ENCODE measurements at regions not wholly inside any gene's neighbourhood (a gene's known extent, or its start where the extent isn't known, plus 50 kb on each side); places are given as distances from the start of the nearest gene placed in this dataset.
"Not testable (repeated sequence)": the region's sequence is repeated elsewhere in the genome, so short reads cannot be mapped to it uniquely, and the experiment has no call there.

DNA sequence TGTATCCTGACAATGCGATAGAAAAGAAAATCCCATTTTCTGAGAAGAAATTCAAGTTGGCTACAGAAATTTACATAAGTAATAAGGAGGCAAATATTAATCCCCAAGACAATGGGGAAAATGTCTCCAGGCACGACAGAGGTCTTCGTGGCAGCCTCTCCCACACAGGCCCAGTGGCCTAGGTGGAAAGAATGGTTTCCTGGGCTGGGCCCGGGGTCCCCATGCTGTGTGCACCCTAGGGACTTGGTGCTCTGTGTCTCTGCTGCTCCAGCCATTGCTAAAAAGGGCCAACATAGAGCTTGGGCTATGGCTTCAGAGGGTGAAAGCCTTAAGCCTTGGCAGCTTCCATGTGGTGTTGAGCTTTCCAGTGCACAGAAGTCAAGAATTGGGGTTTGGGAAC lies 102.5 kb upstream of the LYPLAL1 start:
- no peak for DNase-seq

DNA sequence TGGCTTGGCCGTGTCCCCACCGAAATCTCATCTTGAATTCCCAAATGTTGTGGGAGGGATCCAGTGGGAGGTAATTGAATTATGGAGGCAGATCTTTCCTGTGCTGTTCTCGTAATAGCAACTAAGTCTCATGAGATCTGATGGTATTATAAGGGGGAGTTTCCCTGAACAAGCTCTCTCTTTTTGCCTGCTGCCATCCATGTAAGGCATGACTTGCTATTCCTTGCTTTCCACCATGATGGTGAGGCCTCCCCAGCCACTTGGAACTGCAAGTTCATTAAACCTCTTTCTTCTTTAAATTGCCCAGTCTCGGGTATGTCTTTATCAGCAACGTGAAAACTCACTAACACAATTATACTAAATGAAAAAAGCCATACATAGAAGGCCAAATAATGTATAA lies 101.3 kb upstream of the LYPLAL1 start:
- no peak for DNase-seq

GRCh38 chr1:219074084-219074728 lies 99.5 kb upstream of the LYPLAL1 start:
- no peak for DNase-seq

DNA sequence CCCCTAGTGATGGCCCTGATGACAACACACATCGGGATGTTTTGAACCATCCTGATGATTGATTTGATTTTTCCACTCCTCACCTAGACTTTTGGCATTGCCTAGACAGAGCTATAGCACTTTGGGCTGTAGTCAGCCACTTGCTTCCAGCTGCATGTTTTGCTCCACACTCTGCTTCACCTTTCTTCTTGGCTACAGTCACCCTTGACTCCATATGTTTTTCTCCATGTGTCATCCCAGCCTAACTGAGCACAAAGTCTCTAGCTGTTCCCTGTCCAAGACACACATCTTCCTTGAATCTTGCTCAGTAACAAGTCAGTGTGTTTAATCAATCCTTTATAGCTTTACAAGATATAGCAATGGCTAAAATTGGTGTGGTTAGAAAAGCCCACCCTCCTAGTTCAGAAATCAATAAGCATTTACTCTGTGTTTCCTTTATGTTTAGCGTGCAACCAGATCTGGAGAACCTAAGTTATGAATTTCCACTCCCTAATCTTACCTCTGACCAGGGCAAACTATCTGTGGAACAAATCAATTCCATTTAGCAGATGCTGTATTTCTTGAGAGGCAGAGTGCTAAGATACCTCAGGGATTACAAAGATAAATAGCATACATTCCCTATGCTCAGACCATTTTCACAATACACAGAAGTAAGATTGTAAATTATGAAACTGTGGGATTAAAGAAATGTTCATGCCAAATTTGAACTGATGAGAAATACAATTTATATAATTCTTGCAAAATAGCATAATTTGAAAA lies 98.4 kb upstream of the LYPLAL1 start:
- no peak for DNase-seq

- DNase-seq: no peak
Observed at GRCh38 chr1:219076326-219076937, 97.2 kb upstream of the LYPLAL1 start.

DNA sequence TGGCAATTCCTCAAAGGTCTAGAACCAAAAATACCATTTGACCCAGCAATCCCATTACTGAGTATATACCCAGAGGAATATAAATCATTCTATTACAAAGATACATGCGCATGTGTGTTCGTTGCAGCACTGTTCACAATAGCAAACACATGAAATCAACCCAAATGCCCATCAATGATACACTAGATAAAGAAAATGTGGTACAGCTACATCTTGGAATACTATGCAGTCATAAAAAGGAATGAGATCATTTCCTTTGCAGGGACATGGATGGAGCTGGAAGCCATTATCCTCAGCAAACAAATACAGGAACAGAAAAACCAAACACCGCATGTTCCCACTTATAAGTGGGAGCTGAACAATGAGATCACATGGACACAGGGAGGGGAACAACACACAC lies 95.9 kb upstream of the LYPLAL1 start:
- not testable (repeated sequence) for DNase-seq

GRCh38 chr1:219081943-219082925 lies 91.4 kb upstream of the LYPLAL1 start:
- no peak for DNase-seq

GRCh38 chr1:219083631-219084030 lies 90.0 kb upstream of the LYPLAL1 start:
- DNase-seq: no peak

GRCh38 chr1:219085082-219085481 lies 88.6 kb upstream of the LYPLAL1 start:
- no peak for DNase-seq

GRCh38 chr1:219085988-219086387 lies 87.7 kb upstream of the LYPLAL1 start:
- no peak for DNase-seq

- no peak for DNase-seq
Observed at GRCh38 chr1:219086956-219087469, 86.7 kb upstream of the LYPLAL1 start.

DNA sequence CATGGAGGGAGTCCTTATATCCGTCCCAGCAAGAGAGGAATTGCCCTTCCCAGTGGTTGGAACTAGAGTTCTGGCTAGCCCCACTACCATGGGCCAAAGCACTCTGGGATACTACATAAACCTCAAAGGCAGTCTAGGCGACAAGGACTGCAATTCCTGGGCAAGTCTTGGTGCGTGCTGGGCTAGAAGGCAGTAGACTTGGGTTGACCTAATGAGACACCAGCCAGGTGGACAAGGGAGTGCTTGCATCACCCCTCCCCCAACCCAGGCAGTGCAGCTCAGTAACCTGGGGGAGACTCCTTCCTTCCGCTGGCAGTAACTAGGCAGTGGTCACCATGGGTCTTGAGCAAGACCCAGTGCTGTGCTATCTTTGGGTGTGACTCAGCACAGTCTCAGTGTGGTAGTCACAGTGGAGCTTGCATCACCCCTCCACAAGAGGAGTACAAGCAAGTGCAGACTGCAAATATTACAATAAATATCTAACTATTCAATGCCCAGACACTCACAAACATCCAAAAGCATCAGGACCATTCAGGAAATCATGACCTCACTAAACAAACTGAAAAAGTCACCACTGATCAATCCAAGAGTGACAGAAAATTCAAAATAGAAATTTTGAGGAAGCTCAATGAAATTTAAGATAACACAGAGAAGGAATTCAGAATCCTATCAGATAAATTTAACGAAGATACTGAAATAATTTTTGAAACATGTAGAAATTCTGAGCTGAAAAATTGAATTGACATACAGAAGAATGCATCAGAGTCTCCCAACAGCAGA lies 84.7 kb upstream of the LYPLAL1 start:
- no peak for DNase-seq

GRCh38 chr1:219090607-219091006 lies 83.1 kb upstream of the LYPLAL1 start:
- no peak for DNase-seq

DNA sequence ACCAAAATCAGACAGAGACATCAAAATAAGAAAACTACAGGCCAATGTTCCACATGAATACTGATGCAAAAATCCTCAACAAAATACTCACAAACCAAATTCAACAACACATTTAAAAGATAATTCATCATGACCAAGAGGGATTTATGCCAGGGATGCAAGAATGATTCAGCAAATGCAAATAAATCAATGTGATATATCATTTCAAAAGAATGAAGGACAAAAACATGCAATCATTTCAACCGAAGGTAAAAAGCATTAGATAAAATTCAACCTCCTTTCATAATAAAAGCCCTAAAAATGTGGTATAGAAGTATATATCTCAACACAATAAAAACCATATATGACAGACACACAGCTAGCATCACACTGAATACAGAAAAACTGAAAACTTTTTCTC lies 81.5 kb upstream of the LYPLAL1 start:
- DNase-seq: no peak

GRCh38 chr1:219099307-219099706 lies 74.4 kb upstream of the LYPLAL1 start:
- no peak for DNase-seq

- no peak for DNase-seq
Observed at GRCh38 chr1:219100059-219100458, 73.6 kb upstream of the LYPLAL1 start.

DNA sequence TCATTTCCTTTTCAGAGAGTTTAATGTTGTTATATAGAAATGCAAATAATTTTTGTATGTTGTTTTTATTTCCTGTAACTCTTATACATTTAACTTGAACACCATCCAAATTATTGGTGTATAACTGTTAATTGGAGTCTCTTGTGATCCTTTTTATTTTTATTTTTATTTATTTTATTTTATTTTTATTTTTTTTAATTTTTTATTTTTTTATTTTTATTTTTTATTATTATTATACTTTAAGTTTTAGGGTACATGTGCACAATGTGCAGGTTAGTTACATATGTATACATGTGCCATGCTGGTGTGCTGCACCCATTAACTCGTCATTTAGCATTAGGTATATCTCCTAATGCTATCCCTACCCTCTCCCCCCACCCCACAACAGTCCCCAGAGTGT lies 71.2 kb upstream of the LYPLAL1 start:
- not testable (repeated sequence) for DNase-seq

DNA sequence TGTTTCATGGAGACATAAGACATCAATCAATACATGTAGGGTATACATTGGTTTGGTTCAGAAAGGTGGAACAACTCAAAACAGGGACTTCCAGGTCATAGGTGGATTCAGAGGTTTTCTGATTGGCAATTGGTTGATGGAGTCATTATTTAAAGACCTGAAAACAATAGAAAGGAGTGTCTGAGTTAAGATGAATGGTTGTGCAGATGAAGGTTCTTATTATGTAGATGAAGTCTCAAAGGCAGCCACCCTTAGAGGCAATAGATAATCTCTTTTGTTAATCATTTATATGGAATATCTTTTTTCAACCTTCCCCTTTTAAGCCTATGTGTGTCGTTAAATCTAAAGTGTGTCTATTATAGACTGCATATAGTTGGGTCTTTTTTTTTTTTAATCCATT lies 67.8 kb upstream of the LYPLAL1 start:
- DNase-seq: no peak

DNA sequence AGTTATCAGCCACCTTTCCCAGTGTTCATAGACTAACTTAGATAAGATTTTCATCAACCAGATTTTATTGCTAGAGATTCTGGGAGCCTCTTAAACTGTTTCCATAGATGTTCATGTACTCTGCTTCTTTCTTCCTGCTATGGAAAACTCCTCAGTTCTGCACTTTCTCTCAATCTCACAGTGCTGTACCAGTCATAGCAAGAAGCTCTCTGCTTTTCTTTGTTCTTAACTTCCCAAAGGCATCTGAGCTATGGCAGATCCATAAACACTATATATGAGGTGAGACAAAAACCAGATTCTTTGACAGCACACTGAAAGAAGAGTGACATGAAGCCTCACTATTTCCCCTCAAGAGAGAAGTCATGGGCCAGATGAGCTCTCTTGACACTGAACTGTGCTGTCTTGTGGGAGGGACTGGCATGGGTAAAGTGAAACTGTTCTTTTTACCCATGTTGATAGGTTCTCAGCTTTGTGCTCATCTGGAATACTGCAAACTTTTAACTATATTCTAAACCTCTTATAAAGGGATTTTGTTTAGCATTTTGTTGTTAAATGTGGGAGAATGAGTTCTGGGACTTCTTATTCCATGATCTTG lies 64.2 kb upstream of the LYPLAL1 start:
- no peak for DNase-seq

DNA sequence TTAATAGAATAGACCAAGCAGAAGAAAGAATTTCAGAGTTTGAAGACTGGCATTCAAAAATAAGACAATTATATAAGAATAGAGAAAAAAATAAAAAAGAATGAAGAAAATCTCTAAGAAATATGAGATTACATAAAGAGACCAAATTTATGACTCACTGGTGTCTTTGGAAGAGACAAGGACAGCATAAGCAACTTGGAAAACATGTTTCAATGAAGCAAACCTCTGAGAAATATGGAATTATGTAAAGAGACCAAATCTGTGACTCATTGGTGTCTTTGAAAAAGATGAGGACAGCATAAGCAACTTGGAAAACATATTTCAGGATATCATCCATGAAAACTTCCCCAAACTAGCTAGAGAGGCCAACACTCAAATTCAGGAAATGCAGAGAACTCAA lies 60.4 kb upstream of the LYPLAL1 start:
- no peak for DNase-seq

GRCh38 chr1:219114014-219114413 lies 59.7 kb upstream of the LYPLAL1 start:
- DNase-seq: no peak

- no peak for DNase-seq
Observed at GRCh38 chr1:219119839-219120238, 53.8 kb upstream of the LYPLAL1 start.
